GM12878 (cell line): ENCODE measurements at regions not wholly inside any gene's neighbourhood (a gene's known extent, or its start where the extent isn't known, plus 50 kb on each side); places are given as distances from the start of the nearest gene placed in this dataset.

Experiments used
- ATAC-seq: fragments of 200-7000 bp; cut with Tn5 transposase; 3 replicates; pipeline ENCODE4 v1.9.1; 2020; ENCODE audit warnings: mild to moderate bottlenecking, moderate library complexity
- BruUV-seq: library from RNA; stranded (reverse); fragments of 400-500 nt; replicated peaks from 2 replicates; lab custom pipeline; 2021; lab: Mats Ljungman, UMichigan
- CTCF ChIA-PET: fragments of 300-600 bp; sonication (Branson Sonifier 250); formaldehyde crosslinking; extraction: SDS; loops from one replicate; lab custom pipeline; 2021; ENCODE audit warnings: inconsistent platforms; lab: Yijun Ruan, JAX
- POLR2A ChIA-PET: fragments of 350-600 bp; formaldehyde crosslinking; extraction: SDS; loops from one replicate; lab custom pipeline; 2021; ENCODE audit warnings: inconsistent platforms; lab: Charles Lee
- RAD21 ChIA-PET: fragments of 300-600 bp; sonication (Branson Sonifier 250); formaldehyde crosslinking; loops from one replicate; lab custom pipeline; 2023; ENCODE audit warnings: antibody characterized with exemption; ENCODE audit not compliant: unreplicated experiment; lab: Charles Lee
- SMC1A ChIA-PET: fragments of 300-600 bp; sonication (Branson Sonifier 250); formaldehyde crosslinking; loops from one replicate; lab custom pipeline; 2023; ENCODE audit not compliant: unreplicated experiment, uncharacterized antibody; lab: Charles Lee
- DNase-seq: peaks from one replicate; pipeline ENCODE4 v3.0.0-alpha.2; 2011; ENCODE audit warnings: low read depth, low spot score
- FAIRE-seq: peaks from 3 replicates; lab custom pipeline; 2011; peaks lifted over from hg19 to GRCh38; lab: Jason Lieb, UNC
- H2AFZ ChIP-seq: 2 replicates; pipeline ENCODE4 v1.6.0; 2011; ENCODE audit warnings: low read depth, low read length, control low read depth; ENCODE audit not compliant: control insufficient read depth
- H3K27ac ChIP-seq: 2 replicates; pipeline ENCODE4 v1.5.1; 2011; ENCODE audit warnings: control low read depth; ENCODE audit not compliant: control insufficient read depth, insufficient read depth
- H3K27me3 ChIP-seq, 2 experiments: replicated peaks in 1 of 2; 2 replicates each; pipeline versions ENCODE4 v1.6.0 to v1.6.1; 2011; ENCODE audit warnings: low read length in 1 of 2; ENCODE audit not compliant: control insufficient read depth in 2 of 2, insufficient read depth in 2 of 2
- H3K36me3 ChIP-seq, 2 experiments: 2 replicates each; pipeline ENCODE4 v1.5.1; 2011; ENCODE audit warnings: low read length in 1 of 2; ENCODE audit not compliant: control insufficient read depth in 2 of 2, insufficient read depth in 2 of 2
- H3K4me1 ChIP-seq: 2 replicates; pipeline ENCODE4 v1.6.1; 2011; ENCODE audit warnings: mild to moderate bottlenecking, low read length, moderate library complexity, mixed read lengths; ENCODE audit not compliant: control insufficient read depth, insufficient read depth
- H3K4me2 ChIP-seq: 2 replicates; pipeline ENCODE4 v1.6.0; 2011; ENCODE audit warnings: control low read depth; ENCODE audit not compliant: control insufficient read depth, insufficient read depth
- H3K4me3 ChIP-seq: fragments of 200-600 bp; sonication (generic); 2 replicates; pipeline ENCODE4 v1.5.1; 2016
- H3K79me2 ChIP-seq: 2 replicates; pipeline ENCODE4 v1.6.0; 2011; ENCODE audit warnings: low read length; ENCODE audit not compliant: control insufficient read depth, insufficient read depth
- H3K9ac ChIP-seq: 2 replicates; pipeline ENCODE4 v1.8.0; 2011; ENCODE audit warnings: low read length, control low read depth, mixed read lengths; ENCODE audit not compliant: control insufficient read depth, insufficient read depth
- H3K9me3 ChIP-seq: replicated peaks from 3 replicates; pipeline ENCODE4 v1.5.1; 2011; ENCODE audit warnings: mild to moderate bottlenecking, low read length; ENCODE audit not compliant: control insufficient read depth, insufficient read depth
- H4K20me1 ChIP-seq: 2 replicates; pipeline ENCODE4 v1.6.0; 2011; ENCODE audit not compliant: control insufficient read depth, insufficient read depth
- EGR1 ChIP-seq, 2 experiments: IDR thresholded peaks; 1 replicate in 1 of 2; 2 replicates in 1 of 2; pipeline ENCODE4 v1.6.1; 2011 to 2012; ENCODE audit warnings: low read depth in 2 of 2, low read length in 2 of 2, borderline replicate concordance in 1 of 2, mild to moderate bottlenecking in 1 of 2, moderate library complexity in 1 of 2
- FOS ChIP-seq: IDR thresholded peaks from 3 replicates; pipeline ENCODE4 v1.6.1; 2011; ENCODE audit warnings: borderline replicate concordance; ENCODE audit not compliant: insufficient read length; ENCODE audit errors: extremely low read depth
- FOXK2 ChIP-seq: fragments of 450-650 bp; IDR thresholded peaks from 2 replicates; pipeline ENCODE4 v1.6.1; 2017; ENCODE audit warnings: mild to moderate bottlenecking, moderate library complexity
- IKZF2 ChIP-seq, 2 experiments: fragments of 450-650 bp; IDR thresholded peaks; 2 replicates each; pipeline ENCODE4 v1.6.1; 2017; ENCODE audit warnings: mild to moderate bottlenecking in 2 of 2, moderate library complexity in 2 of 2
- NFXL1 ChIP-seq: fragments of 450-650 bp; IDR thresholded peaks from 2 replicates; pipeline ENCODE4 v1.6.1; 2017; ENCODE audit warnings: antibody characterized with exemption, mild to moderate bottlenecking, borderline replicate concordance
- NFYB ChIP-seq: IDR thresholded peaks from 2 replicates; pipeline ENCODE4 v1.6.1; 2011; ENCODE audit warnings: low read depth, mild to moderate bottlenecking, low read length, improper control_type of control experiment, moderate library complexity; ENCODE audit not compliant: insufficient read depth
- PAX8 ChIP-seq: fragments of 450-650 bp; IDR thresholded peaks from 2 replicates; pipeline ENCODE4 v1.6.1; 2017; ENCODE audit warnings: mild to moderate bottlenecking, moderate library complexity
- PML ChIP-seq: IDR thresholded peaks from 2 replicates; pipeline ENCODE4 v1.6.1; 2012; ENCODE audit warnings: low read length, inconsistent platforms
- SIX5 ChIP-seq: IDR thresholded peaks from 2 replicates; pipeline ENCODE4 v1.6.1; 2011; ENCODE audit warnings: mild to moderate bottlenecking, low read depth, low read length, moderate library complexity; ENCODE audit not compliant: severe bottlenecking
- SRF ChIP-seq, 2 experiments: IDR thresholded peaks; 2 replicates each; pipeline ENCODE4 v1.6.1; 2011; ENCODE audit warnings: low read depth in 2 of 2, low read length in 2 of 2, mild to moderate bottlenecking in 1 of 2, moderate library complexity in 1 of 2
- ZNF207 ChIP-seq: fragments of 450-650 bp; IDR thresholded peaks from 2 replicates; pipeline ENCODE4 v1.6.1; 2014; ENCODE audit warnings: antibody characterized with exemption, mild to moderate bottlenecking, borderline replicate concordance
- ZNF217 ChIP-seq: fragments of 450-650 bp; IDR thresholded peaks from 2 replicates; pipeline ENCODE4 v1.6.1; 2017; ENCODE audit warnings: antibody characterized with exemption, mild to moderate bottlenecking
- ZNF24 ChIP-seq: fragments of 450-650 bp; IDR thresholded peaks from 2 replicates; pipeline ENCODE4 v1.6.1; 2017; ENCODE audit warnings: antibody characterized with exemption, mild to moderate bottlenecking
- ZNF384 ChIP-seq: IDR thresholded peaks from 2 replicates; pipeline ENCODE4 v1.6.1; 2012; ENCODE audit warnings: low read depth, mild to moderate bottlenecking, low read length, improper control_type of control experiment, borderline replicate concordance
- WGBS: methylation state at CpG from one replicate; pipeline ENCODE4 v1.1.6; 2016; ENCODE audit warnings: low lambda C conversion rate; ENCODE audit not compliant: insufficient replicate concordance, insufficient coverage; ENCODE audit errors: missing lambda C conversion rate; 5-methylcytosine and 5-hydroxymethylcytosine counted together
- in situ Hi-C: fragments of 300-500 bp; cut with MboI; formaldehyde crosslinking; loops from 9 replicates; pipeline ENCODE4 v1.14.3; 2018; ENCODE audit warnings: mixed read lengths
- intact Hi-C: fragments of 100-400 bp; cut with micrococcal nuclease; formaldehyde crosslinking; loops from one replicate; pipeline ENCODE4 v1.14.2; 2022; ENCODE audit not compliant: unreplicated experiment
- TF ChIP-seq, protein P1 (sequence below): IDR thresholded peaks from 2 replicates; pipeline ENCODE4 v1.6.1; 2012; ENCODE audit warnings: improper control_type of control experiment, low read depth, low read length; ENCODE audit not compliant: insufficient replicate concordance
- TF ChIP-seq, protein P2 (sequence below): fragments of 450-650 bp; IDR thresholded peaks from 2 replicates; pipeline ENCODE4 v1.6.1; 2016; ENCODE audit warnings: mild to moderate bottlenecking

DNA sequence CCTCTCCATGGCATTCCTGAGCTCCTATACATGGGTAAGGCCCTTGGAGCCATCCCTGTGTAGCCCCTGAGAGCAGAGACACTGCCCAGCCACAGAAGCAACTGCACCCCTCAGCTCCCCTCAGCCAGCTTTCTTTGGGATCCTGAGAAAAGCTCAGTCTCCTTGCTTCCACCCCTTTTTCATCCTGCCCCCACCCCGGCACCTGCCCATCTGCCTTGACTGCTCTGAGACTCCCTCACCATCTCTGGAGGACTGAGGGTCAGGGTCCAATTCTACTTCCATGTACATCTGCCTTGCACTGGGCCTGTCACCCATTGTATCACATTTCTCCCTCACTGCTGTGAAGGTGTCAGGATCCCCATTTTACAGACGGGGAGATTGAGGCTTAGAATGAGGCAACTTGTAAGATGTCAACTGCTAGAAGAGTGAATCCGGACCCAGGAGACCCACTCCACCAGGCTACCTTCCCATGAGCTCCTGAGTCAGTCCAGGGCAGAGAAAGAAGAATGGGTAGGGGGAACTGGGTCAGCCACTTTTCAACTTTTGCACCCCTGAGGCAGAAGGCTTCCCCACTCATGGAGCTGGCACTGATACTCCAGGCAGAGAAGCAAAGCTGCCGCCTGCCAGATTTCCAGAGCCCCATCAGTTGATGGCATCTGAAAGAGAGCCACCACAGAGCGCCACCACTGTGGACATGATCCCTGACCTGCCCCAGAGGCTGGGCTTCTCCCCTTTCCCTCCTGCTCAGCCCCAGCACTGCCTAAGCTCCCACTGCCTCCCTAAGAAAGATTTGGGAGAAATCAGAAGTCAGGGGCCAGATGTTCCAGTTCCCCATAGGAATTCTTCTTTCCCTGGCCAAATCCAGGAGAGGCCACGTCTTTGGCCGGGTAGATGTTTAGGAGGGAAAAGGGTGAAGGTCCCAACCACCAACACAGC lies 135.4 kb downstream of the TMEM132E start:
- Histone ChIP-seq H3K27me3 (peaks cover 0 to 3% of the 10 kb centered on the region in 2 experiments; a peak in 2 of 4 replicates), H3K9me3 (no peaks in the 10 kb centered on the region), H3K27ac (no peak overlapping the region), H2AFZ (no peak overlapping the region), H3K4me1 (no peaks in the 10 kb centered on the region), H4K20me1 (no peaks in the 10 kb centered on the region), H3K36me3 (no peaks in the 10 kb centered on the region), H3K79me2 (no peaks in the 10 kb centered on the region), H3K9ac (no peak overlapping the region), H3K4me2 (no peak overlapping the region), H3K4me3 (no peak overlapping the region)
- intact Hi-C loops (no loop called here), in situ Hi-C loops (no loop called here)
- DNase-seq = no peak
- 9% methylated on average over 7 of the region's 7 CpGs for WGBS
- TF ChIP-seq, protein P1, sequence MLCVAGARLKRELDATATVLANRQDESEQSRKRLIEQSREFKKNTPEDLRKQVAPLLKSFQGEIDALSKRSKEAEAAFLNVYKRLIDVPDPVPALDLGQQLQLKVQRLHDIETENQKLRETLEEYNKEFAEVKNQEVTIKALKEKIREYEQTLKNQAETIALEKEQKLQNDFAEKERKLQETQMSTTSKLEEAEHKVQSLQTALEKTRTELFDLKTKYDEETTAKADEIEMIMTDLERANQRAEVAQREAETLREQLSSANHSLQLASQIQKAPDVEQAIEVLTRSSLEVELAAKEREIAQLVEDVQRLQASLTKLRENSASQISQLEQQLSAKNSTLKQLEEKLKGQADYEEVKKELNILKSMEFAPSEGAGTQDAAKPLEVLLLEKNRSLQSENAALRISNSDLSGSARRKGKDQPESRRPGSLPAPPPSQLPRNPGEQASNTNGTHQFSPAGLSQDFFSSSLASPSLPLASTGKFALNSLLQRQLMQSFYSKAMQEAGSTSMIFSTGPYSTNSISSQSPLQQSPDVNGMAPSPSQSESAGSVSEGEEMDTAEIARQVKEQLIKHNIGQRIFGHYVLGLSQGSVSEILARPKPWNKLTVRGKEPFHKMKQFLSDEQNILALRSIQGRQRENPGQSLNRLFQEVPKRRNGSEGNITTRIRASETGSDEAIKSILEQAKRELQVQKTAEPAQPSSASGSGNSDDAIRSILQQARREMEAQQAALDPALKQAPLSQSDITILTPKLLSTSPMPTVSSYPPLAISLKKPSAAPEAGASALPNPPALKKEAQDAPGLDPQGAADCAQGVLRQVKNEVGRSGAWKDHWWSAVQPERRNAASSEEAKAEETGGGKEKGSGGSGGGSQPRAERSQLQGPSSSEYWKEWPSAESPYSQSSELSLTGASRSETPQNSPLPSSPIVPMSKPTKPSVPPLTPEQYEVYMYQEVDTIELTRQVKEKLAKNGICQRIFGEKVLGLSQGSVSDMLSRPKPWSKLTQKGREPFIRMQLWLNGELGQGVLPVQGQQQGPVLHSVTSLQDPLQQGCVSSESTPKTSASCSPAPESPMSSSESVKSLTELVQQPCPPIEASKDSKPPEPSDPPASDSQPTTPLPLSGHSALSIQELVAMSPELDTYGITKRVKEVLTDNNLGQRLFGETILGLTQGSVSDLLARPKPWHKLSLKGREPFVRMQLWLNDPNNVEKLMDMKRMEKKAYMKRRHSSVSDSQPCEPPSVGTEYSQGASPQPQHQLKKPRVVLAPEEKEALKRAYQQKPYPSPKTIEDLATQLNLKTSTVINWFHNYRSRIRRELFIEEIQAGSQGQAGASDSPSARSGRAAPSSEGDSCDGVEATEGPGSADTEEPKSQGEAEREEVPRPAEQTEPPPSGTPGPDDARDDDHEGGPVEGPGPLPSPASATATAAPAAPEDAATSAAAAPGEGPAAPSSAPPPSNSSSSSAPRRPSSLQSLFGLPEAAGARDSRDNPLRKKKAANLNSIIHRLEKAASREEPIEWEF = no peak
- no peak for TF ChIP-seq PAX8
- TF ChIP-seq ZNF217 = no peak
- no peak for TF ChIP-seq NFXL1
- TF ChIP-seq ZNF24 = no peak
- TF ChIP-seq NFYB = no peak
- TF ChIP-seq, protein P2, sequence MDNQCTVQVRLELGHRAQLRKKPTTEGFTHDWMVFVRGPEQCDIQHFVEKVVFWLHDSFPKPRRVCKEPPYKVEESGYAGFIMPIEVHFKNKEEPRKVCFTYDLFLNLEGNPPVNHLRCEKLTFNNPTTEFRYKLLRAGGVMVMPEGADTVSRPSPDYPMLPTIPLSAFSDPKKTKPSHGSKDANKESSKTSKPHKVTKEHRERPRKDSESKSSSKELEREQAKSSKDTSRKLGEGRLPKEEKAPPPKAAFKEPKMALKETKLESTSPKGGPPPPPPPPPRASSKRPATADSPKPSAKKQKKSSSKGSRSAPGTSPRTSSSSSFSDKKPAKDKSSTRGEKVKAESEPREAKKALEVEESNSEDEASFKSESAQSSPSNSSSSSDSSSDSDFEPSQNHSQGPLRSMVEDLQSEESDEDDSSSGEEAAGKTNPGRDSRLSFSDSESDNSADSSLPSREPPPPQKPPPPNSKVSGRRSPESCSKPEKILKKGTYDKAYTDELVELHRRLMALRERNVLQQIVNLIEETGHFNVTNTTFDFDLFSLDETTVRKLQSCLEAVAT = no peak
- no peak for TF ChIP-seq ZNF207
- no peak for TF ChIP-seq PML
- TF ChIP-seq SIX5 = no peak
- TF ChIP-seq EGR1 (IDR thresholded peaks at IDR 0.05; ENCODE audit: borderline replicate concordance in 1 of 2, low read depth in 2 of 2, low read length in 2 of 2) = no peak
- TF ChIP-seq IKZF2 (IDR thresholded peaks at IDR 0.05) = no peak
- TF ChIP-seq FOS = no peak
- no peak for TF ChIP-seq ZNF384
- TF ChIP-seq FOXK2 = no peak
- TF ChIP-seq SRF (IDR thresholded peaks at IDR 0.05; ENCODE audit: low read depth in 2 of 2, low read length in 2 of 2) = no peak
- ChIA-PET POLR2A (no interaction called here), RAD21 (no interaction called here), CTCF (interaction anchor here (0.7 kb wide), 1 partner anchor 423 kb away, joined by 3 read pairs; no protein-coding TSS in a partner anchor), SMC1A (no interaction called here)
- ATAC-seq = no peak
- FAIRE-seq = no peak
- BruUV-seq = no TSS peak
